ENCODE measurements at regions not wholly inside any gene's neighbourhood (a gene's known extent, or its start where the extent isn't known, plus 50 kb on each side); places are given as distances from the start of the nearest gene placed in this dataset.

DNA sequence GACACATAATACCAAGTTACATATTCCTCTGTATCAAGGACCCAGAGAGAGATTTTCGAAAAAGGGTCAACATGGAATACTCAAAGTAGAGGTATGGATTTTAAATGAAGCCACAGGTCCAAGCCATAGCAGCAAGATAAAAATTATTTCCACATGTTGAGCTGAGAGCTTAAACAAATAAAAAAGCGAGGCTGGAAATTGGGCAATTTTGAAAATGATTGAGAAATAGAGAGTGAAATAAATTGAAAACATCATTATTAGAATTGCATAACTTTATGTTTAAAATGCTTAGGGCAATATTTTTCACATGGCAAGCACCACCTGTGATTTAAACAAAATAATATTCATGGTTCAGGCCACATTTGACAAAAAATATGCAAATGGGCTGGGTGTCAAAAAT, 1251.0 kb upstream of the USP15 start:
- Histone ChIP-seq H3K9ac (ENCODE audit: control insufficient read depth, extremely low read depth, insufficient read depth, low read length) (no peak overlapping the region), H3K9me1 (ENCODE audit: control insufficient read depth, extremely low read depth, insufficient read depth, low read length) (no peaks in the 10 kb centered on the region), H3K9me3 (ENCODE audit: control insufficient read depth, low read depth, low read length) (no peaks in the 10 kb centered on the region), H3K4me1 (ENCODE audit: control insufficient read depth, extremely low read depth, insufficient read depth, low read length) (no peaks in the 10 kb centered on the region), H4K20me1 (ENCODE audit: control insufficient read depth, extremely low read depth, insufficient read depth, low read length) (no peaks in the 10 kb centered on the region), H3K79me2 (ENCODE audit: control insufficient read depth, insufficient read depth, low read length) (no peaks in the 10 kb centered on the region), H3K27ac (ENCODE audit: control insufficient read depth, insufficient read depth, low read length) (no peak overlapping the region), H3K4me2 (ENCODE audit: control insufficient read depth, extremely low read depth, insufficient read depth, low read depth, low read length) (no peak overlapping the region), H3K4me3 (ENCODE audit: control insufficient read depth in 2 of 3, extremely low read depth in 1 of 3, insufficient read depth in 2 of 3, low read depth in 1 of 3, low read length in 3 of 3) (no peak overlapping the region), H2AFZ (ENCODE audit: control insufficient read depth, low read length) (no peak overlapping the region), H3K36me3 (ENCODE audit: control insufficient read depth in 2 of 2, extremely low read depth in 1 of 2, insufficient read depth in 2 of 2, low read length in 2 of 2) (no peaks in the 10 kb centered on the region), H3K27me3 (ENCODE audit: control insufficient read depth, extremely low read depth, insufficient read depth, low read length) (no peaks in the 10 kb centered on the region)
- dilution Hi-C loops (cut with MboI; ENCODE audit: extremely low pct_ligation_motif_present, low sequenced_read_pairs) = no loop called here
- no peak for DNase-seq (ENCODE audit: low read depth, low spot score)
- no peak for FAIRE-seq
- no peak for TF ChIP-seq EZH2 (IDR thresholded peaks at IDR 0.05; ENCODE audit: low read length)
- TF ChIP-seq, protein P1, sequence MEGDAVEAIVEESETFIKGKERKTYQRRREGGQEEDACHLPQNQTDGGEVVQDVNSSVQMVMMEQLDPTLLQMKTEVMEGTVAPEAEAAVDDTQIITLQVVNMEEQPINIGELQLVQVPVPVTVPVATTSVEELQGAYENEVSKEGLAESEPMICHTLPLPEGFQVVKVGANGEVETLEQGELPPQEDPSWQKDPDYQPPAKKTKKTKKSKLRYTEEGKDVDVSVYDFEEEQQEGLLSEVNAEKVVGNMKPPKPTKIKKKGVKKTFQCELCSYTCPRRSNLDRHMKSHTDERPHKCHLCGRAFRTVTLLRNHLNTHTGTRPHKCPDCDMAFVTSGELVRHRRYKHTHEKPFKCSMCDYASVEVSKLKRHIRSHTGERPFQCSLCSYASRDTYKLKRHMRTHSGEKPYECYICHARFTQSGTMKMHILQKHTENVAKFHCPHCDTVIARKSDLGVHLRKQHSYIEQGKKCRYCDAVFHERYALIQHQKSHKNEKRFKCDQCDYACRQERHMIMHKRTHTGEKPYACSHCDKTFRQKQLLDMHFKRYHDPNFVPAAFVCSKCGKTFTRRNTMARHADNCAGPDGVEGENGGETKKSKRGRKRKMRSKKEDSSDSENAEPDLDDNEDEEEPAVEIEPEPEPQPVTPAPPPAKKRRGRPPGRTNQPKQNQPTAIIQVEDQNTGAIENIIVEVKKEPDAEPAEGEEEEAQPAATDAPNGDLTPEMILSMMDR (optimal IDR thresholded peaks at IDR 0.05 in 1 of 3, IDR thresholded peaks at IDR 0.05 in 1 of 3, conservative IDR thresholded peaks at IDR 0.05 in 1 of 3; ENCODE audit: extremely low read depth in 1 of 3, insufficient read depth in 2 of 3, low read length in 3 of 3) = no peak

DNA sequence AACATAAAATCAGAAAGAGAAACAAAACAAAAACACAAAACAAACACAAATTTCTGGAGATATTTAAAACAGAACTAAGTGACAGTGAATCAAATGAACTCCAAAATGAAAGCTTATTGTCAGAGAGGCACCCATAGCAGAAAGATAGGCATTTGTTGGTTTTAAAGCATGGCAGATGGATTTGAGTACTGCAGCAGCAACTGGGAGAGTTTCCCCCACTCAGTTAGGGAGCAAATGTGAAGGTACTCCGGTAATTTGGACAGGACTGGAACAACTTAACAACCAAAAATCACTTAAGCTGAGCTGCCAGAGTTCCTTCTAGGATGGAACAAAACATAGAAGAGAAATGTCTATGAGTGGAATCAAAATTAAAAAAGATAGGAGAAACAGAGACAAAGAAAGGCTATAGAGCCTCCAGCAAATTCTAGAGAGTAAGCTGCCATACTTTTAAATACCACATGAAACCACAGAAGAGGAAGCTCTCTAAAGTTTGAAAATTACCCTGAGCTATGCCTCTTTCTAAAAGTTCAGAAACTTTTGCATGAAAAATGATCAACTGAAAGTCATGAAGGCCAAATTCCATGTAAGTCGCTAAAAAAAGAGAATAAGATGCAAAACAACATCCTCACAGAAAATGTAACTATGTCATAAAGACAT, 1248.3 kb upstream of the USP15 start:
- H3K4me3 ChIP-seq (ENCODE audit: control insufficient read depth in 2 of 3, extremely low read depth in 1 of 3, insufficient read depth in 2 of 3, low read depth in 1 of 3, low read length in 3 of 3) = no peak overlapping the region
- no peaks in the 10 kb centered on the region for H3K79me2 ChIP-seq (ENCODE audit: control insufficient read depth, insufficient read depth, low read length)
- FAIRE-seq (no peak), DNase-seq (ENCODE audit: low read depth, low spot score) (no peak)
- no peaks in the 10 kb centered on the region for H3K36me3 ChIP-seq (ENCODE audit: control insufficient read depth in 2 of 2, extremely low read depth in 1 of 2, insufficient read depth in 2 of 2, low read length in 2 of 2)
- no peaks in the 10 kb centered on the region for H4K20me1 ChIP-seq (ENCODE audit: control insufficient read depth, extremely low read depth, insufficient read depth, low read length)
- no peak overlapping the region for H3K9ac ChIP-seq (ENCODE audit: control insufficient read depth, extremely low read depth, insufficient read depth, low read length)
- TF ChIP-seq, protein P1 (optimal IDR thresholded peaks at IDR 0.05 in 1 of 3, IDR thresholded peaks at IDR 0.05 in 1 of 3, conservative IDR thresholded peaks at IDR 0.05 in 1 of 3; ENCODE audit: extremely low read depth in 1 of 3, insufficient read depth in 2 of 3, low read length in 3 of 3) = no peak
- TF ChIP-seq EZH2 (IDR thresholded peaks at IDR 0.05; ENCODE audit: low read length) = no peak
- dilution Hi-C loops (cut with MboI; ENCODE audit: extremely low pct_ligation_motif_present, low sequenced_read_pairs) = no loop called here
- H3K27me3 ChIP-seq (ENCODE audit: control insufficient read depth, extremely low read depth, insufficient read depth, low read length) = no peaks in the 10 kb centered on the region
- no peak overlapping the region for H3K4me2 ChIP-seq (ENCODE audit: control insufficient read depth, extremely low read depth, insufficient read depth, low read depth, low read length)
- no peak overlapping the region for H3K27ac ChIP-seq (ENCODE audit: control insufficient read depth, insufficient read depth, low read length)
- no peaks in the 10 kb centered on the region for H3K4me1 ChIP-seq (ENCODE audit: control insufficient read depth, extremely low read depth, insufficient read depth, low read length)
- no peaks in the 10 kb centered on the region for H3K9me1 ChIP-seq (ENCODE audit: control insufficient read depth, extremely low read depth, insufficient read depth, low read length)
- H2AFZ ChIP-seq (ENCODE audit: control insufficient read depth, low read length) = no peak overlapping the region
- H3K9me3 ChIP-seq (ENCODE audit: control insufficient read depth, low read depth, low read length) = no peaks in the 10 kb centered on the region
